H1 (cell line): ENCODE measurements at regions not wholly inside any gene's neighbourhood (a gene's known extent, or its start where the extent isn't known, plus 50 kb on each side); places are given as distances from the start of the nearest gene placed in this dataset.
A peak's percentile ranks its signal among the peaks of the same experiment; 100 is the strongest.

Source experiments
- CTCF ChIA-PET: fragments of 300-600 bp; sonication (Branson Sonifier 250); formaldehyde crosslinking; loops from one replicate; lab custom pipeline; 2021; ENCODE audit not compliant: partially characterized antibody; lab: Charles Lee
- POLR2A ChIA-PET: fragments of 300-600 bp; sonication (Branson Sonifier 250); formaldehyde crosslinking; loops from one replicate; lab custom pipeline; 2021; ENCODE audit warnings: inconsistent platforms; ENCODE audit not compliant: partially characterized antibody; lab: Charles Lee
- DNase-seq, 2 experiments: peaks; one replicate each; pipeline versions ENCODE4 v3.0.0 to v3.0.0-alpha.2; 2010 to 2022; ENCODE audit warnings: low spot score in 2 of 2, low read depth in 1 of 2, mixed read lengths in 1 of 2
- FAIRE-seq: peaks from 2 replicates; lab custom pipeline; 2011; peaks lifted over from hg19 to GRCh38; lab: Jason Lieb, UNC
- H2AFZ ChIP-seq: 2 replicates; pipeline ENCODE4 v1.8.1; 2012; ENCODE audit warnings: low read length, inconsistent platforms
- H2AK5ac ChIP-seq: 2 replicates; pipeline ENCODE4 v1.6.1; 2013; ENCODE audit warnings: low read depth, low read length
- H2BK120ac ChIP-seq: replicated peaks from 2 replicates; pipeline ENCODE3; 2013; ENCODE audit warnings: low read depth, low read length, inconsistent platforms
- H2BK12ac ChIP-seq: 2 replicates; pipeline ENCODE4 v1.6.1; 2013; ENCODE audit warnings: low read depth, low read length
- H2BK15ac ChIP-seq: 2 replicates; pipeline ENCODE4 v1.6.1; 2013; ENCODE audit warnings: low read length
- H2BK20ac ChIP-seq: 2 replicates; pipeline ENCODE4 v1.6.1; 2013; ENCODE audit warnings: low read length
- H2BK5ac ChIP-seq: 2 replicates; pipeline ENCODE4 v1.6.1; 2013; ENCODE audit warnings: low read depth, low read length
- H3K14ac ChIP-seq: 2 replicates; pipeline ENCODE4 v1.6.1; 2013; ENCODE audit warnings: inconsistent platforms; ENCODE audit not compliant: insufficient read length
- H3K18ac ChIP-seq: 2 replicates; pipeline ENCODE4 v1.6.1; 2013; ENCODE audit warnings: low read length; ENCODE audit errors: extremely low read depth
- H3K23ac ChIP-seq: 2 replicates; pipeline ENCODE4 v1.6.1; 2013; ENCODE audit warnings: inconsistent platforms; ENCODE audit not compliant: insufficient read length
- H3K23me2 ChIP-seq: 2 replicates; pipeline ENCODE4 v1.6.1; 2013; ENCODE audit warnings: low read depth, low read length
- H3K27ac ChIP-seq: 2 replicates; pipeline ENCODE4 v1.6.1; 2011; ENCODE audit warnings: low read depth, low read length, inconsistent platforms
- H3K27me3 ChIP-seq, 4 experiments: replicated peaks in 1 of 4; 1 replicate in 1 of 4; 2 replicates in 3 of 4; pipeline versions ENCODE4 v1.6.1 to v1.8.1; 2011 to 2013; ENCODE audit warnings: low read length in 3 of 4, mild to moderate bottlenecking in 3 of 4, inconsistent platforms in 2 of 4, mixed read lengths in 2 of 4, moderate library complexity in 1 of 4; ENCODE audit not compliant: control insufficient read depth in 3 of 4, insufficient read depth in 3 of 4; ENCODE audit errors: extremely low read depth in 1 of 4
- H3K36me3 ChIP-seq, 4 experiments: 2 replicates each; pipeline versions ENCODE4 v1.6.1 to v1.8.1; 2011 to 2013; ENCODE audit warnings: mild to moderate bottlenecking in 4 of 4, low read length in 3 of 4, moderate library complexity in 2 of 4, control low read depth in 1 of 4, inconsistent platforms in 1 of 4; ENCODE audit not compliant: insufficient read depth in 4 of 4, control insufficient read depth in 2 of 4
- H3K4ac ChIP-seq: replicated peaks from 2 replicates; pipeline ENCODE3; 2013; ENCODE audit warnings: low read length, low read depth, mixed read lengths, inconsistent platforms; ENCODE audit not compliant: insufficient read length
- H3K4me1 ChIP-seq, 4 experiments: replicated peaks in 1 of 4; 1 replicate in 1 of 4; 2 replicates in 3 of 4; pipeline versions ENCODE4 v1.6.1 to v1.8.1; 2011 to 2013; ENCODE audit warnings: low read length in 3 of 4, inconsistent platforms in 2 of 4, mixed read lengths in 1 of 4; ENCODE audit not compliant: insufficient read depth in 4 of 4, control insufficient read depth in 3 of 4
- H3K4me2 ChIP-seq, 2 experiments: 2 replicates each; pipeline versions ENCODE4 v1.6.1 to v1.8.1; 2011 to 2013; ENCODE audit warnings: low read depth in 2 of 2, low read length in 2 of 2, control low read depth in 1 of 2, inconsistent platforms in 1 of 2, mild to moderate bottlenecking in 1 of 2; ENCODE audit not compliant: insufficient read depth in 1 of 2
- H3K4me3 ChIP-seq, 4 experiments: fragments of 200-600, 300-600 bp in 1 of 4; sonication (generic), shearing (Covaris generic), sonication (Bioruptor Twin) in 1 of 4; 2 replicates each; pipeline versions ENCODE4 v1.5.1 to v1.8.1; 2011 to 2016; ENCODE audit warnings: low read length in 4 of 4, low read depth in 3 of 4, control low read depth in 2 of 4, inconsistent platforms in 2 of 4, mild to moderate bottlenecking in 2 of 4, mixed read lengths in 1 of 4, moderate library complexity in 1 of 4; ENCODE audit not compliant: insufficient read depth in 2 of 4; ENCODE audit errors: extremely low read depth in 1 of 4
- H3K56ac ChIP-seq: replicated peaks from 2 replicates; pipeline ENCODE3; 2013; ENCODE audit warnings: low read depth, mild to moderate bottlenecking, mixed read lengths, low read length, inconsistent platforms; ENCODE audit not compliant: insufficient read length
- H3K79me1 ChIP-seq: 2 replicates; pipeline ENCODE4 v1.6.1; 2013; ENCODE audit warnings: low read depth, low read length, control low read depth
- H3K79me2 ChIP-seq, 2 experiments: 2 replicates each; pipeline versions ENCODE4 v1.6.1 to v1.8.1; 2012 to 2013; ENCODE audit warnings: low read length in 2 of 2, mild to moderate bottlenecking in 2 of 2, inconsistent platforms in 1 of 2; ENCODE audit not compliant: insufficient read depth in 2 of 2, control insufficient read depth in 1 of 2
- H3K9ac ChIP-seq, 4 experiments: replicated peaks in 1 of 4; 1 replicate in 1 of 4; 2 replicates in 3 of 4; pipeline versions ENCODE4 v1.6.1 to v1.8.1; 2011 to 2013; ENCODE audit warnings: low read depth in 3 of 4, low read length in 3 of 4, control low read depth in 2 of 4, mild to moderate bottlenecking in 2 of 4, moderate library complexity in 2 of 4, inconsistent platforms in 1 of 4; ENCODE audit errors: extremely low read depth in 1 of 4
- H3K9me3 ChIP-seq, 2 experiments: 2 replicates each; pipeline versions ENCODE4 v1.6.1 to v1.8.1; 2012 to 2013; ENCODE audit warnings: mild to moderate bottlenecking in 2 of 2, moderate library complexity in 2 of 2, control low read depth in 1 of 2, inconsistent platforms in 1 of 2, low read depth in 1 of 2, low read length in 1 of 2, mixed read lengths in 1 of 2; ENCODE audit not compliant: insufficient read depth in 2 of 2
- H4K20me1 ChIP-seq, 2 experiments: replicated peaks in 1 of 2; 2 replicates each; pipeline versions ENCODE3 to v1.8.1; 2011 to 2013; ENCODE audit warnings: inconsistent platforms in 2 of 2, low read length in 2 of 2, mild to moderate bottlenecking in 1 of 2; ENCODE audit not compliant: insufficient read depth in 2 of 2, control insufficient read depth in 1 of 2
- H4K5ac ChIP-seq: 2 replicates; pipeline ENCODE4 v1.6.1; 2013; ENCODE audit warnings: low read length, low read depth, mixed read lengths, inconsistent platforms; ENCODE audit not compliant: insufficient read length
- H4K8ac ChIP-seq: 2 replicates; pipeline ENCODE4 v1.8.0; 2013; ENCODE audit warnings: mild to moderate bottlenecking, moderate library complexity, low read length, inconsistent platforms; ENCODE audit not compliant: insufficient read depth; ENCODE audit errors: extremely low read depth
- H4K91ac ChIP-seq: replicated peaks from 2 replicates; pipeline ENCODE3; 2013; ENCODE audit warnings: low read length, mixed read lengths, inconsistent platforms; ENCODE audit not compliant: insufficient read length
- CREB1 ChIP-seq: IDR thresholded peaks from 2 replicates; pipeline ENCODE4 v1.6.1; 2012; ENCODE audit warnings: inconsistent platforms
- EP300 ChIP-seq, 2 experiments: IDR thresholded peaks; 1 replicate in 1 of 2; 2 replicates in 1 of 2; pipeline ENCODE4 v1.6.1; 2011 to 2012; ENCODE audit warnings: low read depth in 2 of 2, low read length in 2 of 2, mild to moderate bottlenecking in 2 of 2, borderline replicate concordance in 1 of 2, inconsistent platforms in 1 of 2, moderate library complexity in 1 of 2
- KDM5A ChIP-seq: fragments of 200-600 bp; IDR thresholded peaks from 2 replicates; pipeline ENCODE4 v1.7.1; 2012; ENCODE audit warnings: mild to moderate bottlenecking, low read length, inconsistent platforms, mixed read lengths
- RXRA ChIP-seq: IDR thresholded peaks from 2 replicates; pipeline ENCODE4 v1.6.1; 2011; ENCODE audit warnings: low read depth, mild to moderate bottlenecking, low read length, moderate library complexity; ENCODE audit not compliant: insufficient read depth
- SP1 ChIP-seq: IDR thresholded peaks from 2 replicates; pipeline ENCODE4 v1.6.1; 2011; ENCODE audit warnings: low read depth, low read length
- SRF ChIP-seq: IDR thresholded peaks from 2 replicates; pipeline ENCODE4 v1.6.1; 2011; ENCODE audit warnings: mild to moderate bottlenecking, low read depth, low read length, moderate library complexity
- TAF1 ChIP-seq: IDR thresholded peaks from 2 replicates; pipeline ENCODE4 v1.6.1; 2011; ENCODE audit warnings: mild to moderate bottlenecking, low read depth, low read length
- WGBS, 2 experiments: shearing (Covaris generic) in 1 of 2; methylation state at CpG; one replicate each; pipeline versions ENCODE4 v1.1.6 to v1.1.7; 2013 to 2015; ENCODE audit warnings: low lambda C conversion rate in 2 of 2, mixed read lengths in 2 of 2, inconsistent platforms in 1 of 2, low coverage in 1 of 2, missing lambda C conversion rate in 1 of 2; ENCODE audit not compliant: insufficient replicate concordance in 2 of 2, insufficient coverage in 1 of 2, insufficient read length in 1 of 2; ENCODE audit errors: extremely low coverage in 1 of 2, missing lambda C conversion rate in 1 of 2; 5-methylcytosine and 5-hydroxymethylcytosine counted together
- TF ChIP-seq, protein P1 (sequence below), 3 experiments: IDR thresholded peaks; 1 replicate in 2 of 3; 2 replicates in 1 of 3; pipeline versions ENCODE4 v1.5.1 to v1.6.1; 2011; ENCODE audit warnings: low read length in 3 of 3, mild to moderate bottlenecking in 3 of 3, inconsistent platforms in 2 of 3, low read depth in 1 of 3, moderate library complexity in 1 of 3; ENCODE audit not compliant: insufficient read depth in 1 of 3; ENCODE audit errors: control extremely low read depth in 1 of 3

- Histone ChIP-seq H2BK20ac (no peak overlapping the region), H3K23me2 (0 out of 2 replicates have a peak, but pooled peaks cover 3% of the 10 kb centered on the region), H3K36me3 (no peaks in the 10 kb centered on the region), H2BK120ac (no peak overlapping the region), H2BK5ac (no peak overlapping the region), H3K9me3 (no peaks in the 10 kb centered on the region), H3K56ac (no peak overlapping the region), H2AK5ac (no peak overlapping the region), H3K23ac (no peak overlapping the region), H2AFZ (no peak overlapping the region), H3K4ac (peak overlapping the region; percentile 44), H2BK15ac (no peak overlapping the region), H4K5ac (no peak overlapping the region), H3K4me1 (peaks cover 0 to 8% (median 6%) of the 10 kb centered on the region in 4 experiments; a peak in 5 of 7 replicates), H3K9ac (no peak overlapping the region), H2BK12ac (no peak overlapping the region), H4K91ac (no peak overlapping the region), H4K20me1 (peaks cover 0 to 2% of the 10 kb centered on the region in 2 experiments), H3K4me3 (no peak overlapping the region), H3K27ac (no peak overlapping the region), H3K14ac (no peak overlapping the region), H3K4me2 (peak overlapping the region in 1 of 2 experiments; percentile 44; a peak in 1 of 4 replicates), H3K18ac (no peak overlapping the region), H3K27me3 (no peaks in the 10 kb centered on the region; a peak in 1 of 7 replicates), H4K8ac (no peak overlapping the region), H3K79me2 (no peaks in the 10 kb centered on the region), H3K79me1 (no peaks in the 10 kb centered on the region)
- no peak for FAIRE-seq
- POLR2A ChIA-PET = no interaction called here
- 96% methylated on average over 7 of the region's 7 CpGs; no CpG with 5 or more reads in 1 of the 2 experiments for WGBS, 2 experiments
- CTCF ChIA-PET = interaction anchor here (0.9 kb wide), 1 partner anchor 263 kb away, joined by 3 read pairs; no protein-coding TSS in a partner anchor
- DNase-seq = no peak
- no peak for TF ChIP-seq RXRA
- TF ChIP-seq EP300 (IDR thresholded peaks at IDR 0.05; ENCODE audit: borderline replicate concordance in 1 of 2, low read depth in 2 of 2, low read length in 2 of 2) = no peak
- TF ChIP-seq, protein P1, sequence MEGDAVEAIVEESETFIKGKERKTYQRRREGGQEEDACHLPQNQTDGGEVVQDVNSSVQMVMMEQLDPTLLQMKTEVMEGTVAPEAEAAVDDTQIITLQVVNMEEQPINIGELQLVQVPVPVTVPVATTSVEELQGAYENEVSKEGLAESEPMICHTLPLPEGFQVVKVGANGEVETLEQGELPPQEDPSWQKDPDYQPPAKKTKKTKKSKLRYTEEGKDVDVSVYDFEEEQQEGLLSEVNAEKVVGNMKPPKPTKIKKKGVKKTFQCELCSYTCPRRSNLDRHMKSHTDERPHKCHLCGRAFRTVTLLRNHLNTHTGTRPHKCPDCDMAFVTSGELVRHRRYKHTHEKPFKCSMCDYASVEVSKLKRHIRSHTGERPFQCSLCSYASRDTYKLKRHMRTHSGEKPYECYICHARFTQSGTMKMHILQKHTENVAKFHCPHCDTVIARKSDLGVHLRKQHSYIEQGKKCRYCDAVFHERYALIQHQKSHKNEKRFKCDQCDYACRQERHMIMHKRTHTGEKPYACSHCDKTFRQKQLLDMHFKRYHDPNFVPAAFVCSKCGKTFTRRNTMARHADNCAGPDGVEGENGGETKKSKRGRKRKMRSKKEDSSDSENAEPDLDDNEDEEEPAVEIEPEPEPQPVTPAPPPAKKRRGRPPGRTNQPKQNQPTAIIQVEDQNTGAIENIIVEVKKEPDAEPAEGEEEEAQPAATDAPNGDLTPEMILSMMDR (IDR thresholded peaks at IDR 0.05; ENCODE audit: control extremely low read depth in 1 of 3, insufficient read depth in 1 of 3, low read depth in 1 of 3, low read length in 3 of 3) = no peak
- TF ChIP-seq KDM5A = no peak
- no peak for TF ChIP-seq TAF1
- no peak for TF ChIP-seq CREB1
- no peak for TF ChIP-seq SP1
- TF ChIP-seq SRF = no peak
Observed at GRCh38 chr1:213669512-213669911, 318.3 kb upstream of the PROX1 start.
